Trophoblast cell (in vitro differentiated cells and primary cell): ENCODE measurements at regions not wholly inside any gene's neighbourhood (a gene's known extent, or its start where the extent isn't known, plus 50 kb on each side); places are given as distances from the start of the nearest gene placed in this dataset.

Experiments
- DNase-seq, 2 donors: peaks; one replicate each; pipeline ENCODE4 v3.0.0-alpha.2; 2016
- H2AFZ ChIP-seq: 2 replicates; pipeline ENCODE4 v1.6.1; 2013; ENCODE audit warnings: low read length, moderate library complexity, mild to moderate bottlenecking; ENCODE audit not compliant: insufficient read depth, poor library complexity
- H2AK5ac ChIP-seq: 2 replicates; pipeline ENCODE4 v1.6.1; 2013; ENCODE audit warnings: mild to moderate bottlenecking, low read length
- H2BK120ac ChIP-seq: 2 replicates; pipeline ENCODE4 v1.6.1; 2013; ENCODE audit warnings: low read length, mild to moderate bottlenecking, moderate library complexity; ENCODE audit not compliant: insufficient read depth, poor library complexity
- H2BK12ac ChIP-seq: 2 replicates; pipeline ENCODE4 v1.6.1; 2013; ENCODE audit warnings: mild to moderate bottlenecking, low read length, moderate library complexity
- H2BK5ac ChIP-seq: 2 replicates; pipeline ENCODE4 v1.6.1; 2013; ENCODE audit warnings: low read length, low read depth, moderate library complexity, mild to moderate bottlenecking; ENCODE audit not compliant: poor library complexity
- H3K14ac ChIP-seq: 2 replicates; pipeline ENCODE4 v1.6.1; 2013; ENCODE audit warnings: mild to moderate bottlenecking, low read length
- H3K18ac ChIP-seq: 2 replicates; pipeline ENCODE4 v1.6.1; 2013; ENCODE audit warnings: mild to moderate bottlenecking, low read length
- H3K23ac ChIP-seq: 2 replicates; pipeline ENCODE4 v1.6.1; 2013; ENCODE audit warnings: low read length
- H3K27ac ChIP-seq: 2 replicates; pipeline ENCODE4 v1.5.1; 2013; ENCODE audit warnings: low read depth, mild to moderate bottlenecking, inconsistent platforms, low read length, moderate library complexity
- H3K27me3 ChIP-seq: 2 replicates; pipeline ENCODE4 v1.6.1; 2013; ENCODE audit warnings: inconsistent platforms, mild to moderate bottlenecking, low read length, moderate library complexity; ENCODE audit not compliant: insufficient read depth
- H3K36me3 ChIP-seq, 2 experiments: 1 replicate in 1 of 2; 2 replicates in 1 of 2; pipeline ENCODE4 v1.6.1; 2013; ENCODE audit warnings: low read length in 2 of 2, mild to moderate bottlenecking in 2 of 2, moderate library complexity in 1 of 2; ENCODE audit not compliant: insufficient read depth in 2 of 2, control insufficient read depth in 1 of 2
- H3K4ac ChIP-seq: 2 replicates; pipeline ENCODE4 v1.6.1; 2013; ENCODE audit warnings: low read depth, mild to moderate bottlenecking, low read length, moderate library complexity
- H3K4me1 ChIP-seq, 2 experiments: 1 replicate in 1 of 2; 2 replicates in 1 of 2; pipeline ENCODE4 v1.6.1; 2013; ENCODE audit warnings: low read length in 2 of 2, mild to moderate bottlenecking in 2 of 2, moderate library complexity in 1 of 2; ENCODE audit not compliant: insufficient read depth in 2 of 2, control insufficient read depth in 1 of 2
- H3K4me2 ChIP-seq: 2 replicates; pipeline ENCODE4 v1.6.1; 2013; ENCODE audit warnings: inconsistent platforms, mild to moderate bottlenecking, low read length, moderate library complexity
- H3K4me3 ChIP-seq: 2 replicates; pipeline ENCODE4 v1.5.1; 2013; ENCODE audit warnings: mild to moderate bottlenecking, low read depth, low read length, inconsistent platforms
- H3K79me1 ChIP-seq: one replicate; pipeline ENCODE4 v1.6.1; 2013; ENCODE audit warnings: low read length
- H3K79me2 ChIP-seq: 2 replicates; pipeline ENCODE4 v1.6.1; 2013; ENCODE audit warnings: low read length, mild to moderate bottlenecking; ENCODE audit not compliant: control insufficient read depth, insufficient read depth, poor library complexity
- H3K9ac ChIP-seq: 2 replicates; pipeline ENCODE4 v1.6.1; 2013; ENCODE audit warnings: mild to moderate bottlenecking, low read length
- H3K9me3 ChIP-seq: 2 replicates; pipeline ENCODE4 v1.6.1; 2013; ENCODE audit warnings: low read depth, mild to moderate bottlenecking, control low read depth, inconsistent platforms, low read length; ENCODE audit not compliant: insufficient read depth
- H4K12ac ChIP-seq: 2 replicates; pipeline ENCODE4 v1.6.1; 2013; ENCODE audit warnings: low read depth, mild to moderate bottlenecking, low read length, moderate library complexity
- H4K8ac ChIP-seq: 2 replicates; pipeline ENCODE4 v1.6.1; 2013; ENCODE audit warnings: low read depth, mild to moderate bottlenecking, low read length, moderate library complexity
- H4K91ac ChIP-seq: one replicate; pipeline ENCODE4 v1.6.1; 2013; ENCODE audit warnings: low read depth, mild to moderate bottlenecking, low read length, moderate library complexity
- WGBS: extraction: QIAGEN DNeasy Blood & Tissue Kit; methylation state at CpG from one replicate; pipeline ENCODE4 v1.1.7; 2013; ENCODE audit warnings: missing lambda C conversion rate; ENCODE audit not compliant: insufficient read length, insufficient coverage; ENCODE audit errors: extremely low coverage; 5-methylcytosine and 5-hydroxymethylcytosine counted together

- H2AK5ac ChIP-seq, result no peak overlapping the region
- no peaks in the 10 kb centered on the region for H3K79me1 ChIP-seq
- H3K27ac ChIP-seq, result no peak overlapping the region
- no peak overlapping the region for H3K4me3 ChIP-seq
- no peak overlapping the region for H2BK120ac ChIP-seq
- no peak overlapping the region for H3K9ac ChIP-seq
- no peaks in the 10 kb centered on the region for H3K4me1 ChIP-seq
- no peaks in the 10 kb centered on the region for H3K79me2 ChIP-seq
- DNase-seq, result no peak
- no peak overlapping the region for H4K8ac ChIP-seq
- no peak overlapping the region for H4K12ac ChIP-seq
- no CpG with 5 or more reads among the region's 2 CpGs for WGBS
- H3K14ac ChIP-seq, result no peak overlapping the region
- no peaks in the 10 kb centered on the region for H3K9me3 ChIP-seq
- H3K4ac ChIP-seq, result no peak overlapping the region
- no peak overlapping the region for H3K4me2 ChIP-seq
- no peak overlapping the region for H2AFZ ChIP-seq
- H3K27me3 ChIP-seq, result no peaks in the 10 kb centered on the region
- no peaks in the 10 kb centered on the region for H3K36me3 ChIP-seq
- H3K23ac ChIP-seq, result no peak overlapping the region
- no peak overlapping the region for H3K18ac ChIP-seq
- no peak overlapping the region for H2BK12ac ChIP-seq
- no peak overlapping the region for H4K91ac ChIP-seq
- no peak overlapping the region for H2BK5ac ChIP-seq
Observed at GRCh38 chr1:99119188-99119587, 114.5 kb upstream of the PLPPR5 start.

GRCh38 chr1:99122039-99122438, 117.4 kb upstream of the PLPPR5 start:
- H4K91ac ChIP-seq, result no peak overlapping the region
- no peaks in the 10 kb centered on the region for H3K79me2 ChIP-seq
- no peak overlapping the region for H4K8ac ChIP-seq
- H2BK120ac ChIP-seq, result no peak overlapping the region
- no peaks in the 10 kb centered on the region for H3K27me3 ChIP-seq
- no peak overlapping the region for H3K4me2 ChIP-seq
- no peaks in the 10 kb centered on the region for H3K4me1 ChIP-seq
- DNase-seq, result peak; percentile 16 to 40
- H2BK5ac ChIP-seq, result no peak overlapping the region
- no peak overlapping the region for H2BK12ac ChIP-seq
- H3K18ac ChIP-seq, result no peak overlapping the region
- H3K4ac ChIP-seq, result no peak overlapping the region
- no peak overlapping the region for H3K4me3 ChIP-seq
- WGBS, result no CpG with 5 or more reads among the region's 4 CpGs
- no peak overlapping the region for H3K23ac ChIP-seq
- H3K9me3 ChIP-seq, result no peaks in the 10 kb centered on the region
- no peak overlapping the region for H2AFZ ChIP-seq
- no peaks in the 10 kb centered on the region for H3K36me3 ChIP-seq
- no peak overlapping the region for H4K12ac ChIP-seq
- H3K27ac ChIP-seq, result no peak overlapping the region
- no peaks in the 10 kb centered on the region for H3K79me1 ChIP-seq
- no peak overlapping the region for H2AK5ac ChIP-seq
- H3K14ac ChIP-seq, result no peak overlapping the region
- no peak overlapping the region for H3K9ac ChIP-seq

- Histone ChIP-seq H2AK5ac (no peak overlapping the region), H4K12ac (no peak overlapping the region), H2BK12ac (no peak overlapping the region), H3K23ac (no peak overlapping the region), H3K18ac (no peak overlapping the region), H3K4ac (no peak overlapping the region), H3K14ac (no peak overlapping the region), H3K4me1 (no peaks in the 10 kb centered on the region), H4K8ac (no peak overlapping the region), H3K36me3 (no peaks in the 10 kb centered on the region), H3K4me2 (no peak overlapping the region), H3K4me3 (no peak overlapping the region), H4K91ac (no peak overlapping the region), H3K9me3 (no peaks in the 10 kb centered on the region), H3K27ac (no peak overlapping the region), H3K79me2 (no peaks in the 10 kb centered on the region), H2AFZ (no peak overlapping the region), H3K27me3 (no peaks in the 10 kb centered on the region), H3K79me1 (no peaks in the 10 kb centered on the region), H3K9ac (no peak overlapping the region), H2BK120ac (no peak overlapping the region), H2BK5ac (no peak overlapping the region)
- no peak for DNase-seq
Observed at GRCh38 chr1:99123936-99124335, 119.3 kb upstream of the PLPPR5 start.

- H3K79me1 ChIP-seq, result no peaks in the 10 kb centered on the region
- no peak for DNase-seq
- H2BK5ac ChIP-seq, result no peak overlapping the region
Observed at GRCh38 chr1:99131546-99131945, 126.9 kb upstream of the PLPPR5 start.

More at GRCh38 chr1:99131546-99131945, 126.9 kb upstream of the PLPPR5 start:
- no peak overlapping the region for H3K18ac ChIP-seq
- no peak overlapping the region for H4K8ac ChIP-seq
- no peak overlapping the region for H4K91ac ChIP-seq
- H3K36me3 ChIP-seq, result no peaks in the 10 kb centered on the region
- no peak overlapping the region for H3K4me3 ChIP-seq
- H3K23ac ChIP-seq, result no peak overlapping the region
- no peak overlapping the region for H3K4ac ChIP-seq
- H3K4me2 ChIP-seq, result no peak overlapping the region
- H3K79me2 ChIP-seq, result no peaks in the 10 kb centered on the region
- no peak overlapping the region for H2BK12ac ChIP-seq
- no peak overlapping the region for H2AFZ ChIP-seq
- H2BK120ac ChIP-seq, result no peak overlapping the region
- no peaks in the 10 kb centered on the region for H3K4me1 ChIP-seq
- no peaks in the 10 kb centered on the region for H3K9me3 ChIP-seq
- H2AK5ac ChIP-seq, result no peak overlapping the region
- H3K27ac ChIP-seq, result no peak overlapping the region
- H4K12ac ChIP-seq, result no peak overlapping the region
- H3K14ac ChIP-seq, result no peak overlapping the region
- H3K27me3 ChIP-seq, result no peaks in the 10 kb centered on the region
- no peak overlapping the region for H3K9ac ChIP-seq
